ENCODE measurements at regions not wholly inside any gene's neighbourhood (a gene's known extent, or its start where the extent isn't known, plus 50 kb on each side); places are given as distances from the start of the nearest gene placed in this dataset.

DNA sequence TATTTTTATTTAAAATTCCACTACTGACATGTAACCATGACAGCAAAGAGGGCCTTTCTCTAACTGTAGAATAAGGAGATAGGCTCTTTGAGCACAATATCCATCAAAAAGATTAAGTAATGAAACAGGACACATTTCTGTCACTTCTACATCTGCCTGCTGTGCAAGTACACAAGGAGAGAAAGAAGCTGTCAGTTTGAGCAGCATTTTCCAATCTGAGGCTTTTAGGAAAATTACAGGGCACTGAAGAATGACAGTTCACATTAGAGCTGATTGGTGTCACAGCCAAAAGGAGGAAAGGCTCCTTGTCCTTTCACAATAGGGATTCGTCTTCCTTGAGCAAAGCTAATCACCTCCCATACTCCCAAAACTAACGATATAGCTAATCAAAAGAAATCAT is 158.8 kb upstream of the TAC1 start:
- Histone ChIP-seq H3K27me3 (ENCODE audit: control insufficient read depth in 2 of 2, insufficient read depth in 2 of 2, low read length in 2 of 2) (no peaks in the 10 kb centered on the region), H3K9ac (ENCODE audit: low read depth in 1 of 2, low read length in 2 of 2) (no peak overlapping the region), H3K9me3 (ENCODE audit: control insufficient read depth in 2 of 2, low read length in 2 of 2) (no peaks in the 10 kb centered on the region), H3K4me3 (ENCODE audit: low read length in 2 of 2) (no peak overlapping the region), H3K27ac (ENCODE audit: low read depth in 2 of 2, low read length in 2 of 2) (no peak overlapping the region), H3K4me1 (ENCODE audit: control insufficient read depth in 2 of 2, insufficient read depth in 2 of 2, low read length in 2 of 2) (no peaks in the 10 kb centered on the region), H3K36me3 (ENCODE audit: control insufficient read depth in 2 of 2, insufficient read depth in 2 of 2, low read length in 2 of 2) (no peaks in the 10 kb centered on the region)

DNA sequence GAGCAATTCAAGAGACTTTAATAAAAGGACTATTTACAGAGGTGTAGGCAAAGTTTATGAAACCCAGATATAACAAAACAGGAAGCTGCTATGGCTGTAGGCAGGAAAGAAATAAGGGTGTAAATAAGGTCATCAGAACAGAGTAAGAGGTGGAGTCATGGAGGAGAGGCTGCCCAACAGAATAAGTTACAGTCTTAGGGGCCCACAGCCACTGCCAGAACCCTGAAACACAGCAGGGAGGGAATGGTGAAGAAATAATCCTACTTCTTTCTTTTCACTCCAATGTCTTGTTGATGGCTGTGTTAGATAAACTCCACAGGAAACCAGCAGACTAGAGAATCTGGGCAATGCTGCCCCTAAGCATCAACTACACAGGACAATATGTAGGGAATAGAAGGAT is 155.8 kb upstream of the TAC1 start:
- H3K9me3 ChIP-seq (ENCODE audit: control insufficient read depth in 2 of 2, low read length in 2 of 2): no peaks in the 10 kb centered on the region
- no peak overlapping the region for H3K4me3 ChIP-seq (ENCODE audit: low read length in 2 of 2)
- no peak overlapping the region for H3K27ac ChIP-seq (ENCODE audit: low read depth in 2 of 2, low read length in 2 of 2)
- no peaks in the 10 kb centered on the region for H3K4me1 ChIP-seq (ENCODE audit: control insufficient read depth in 2 of 2, insufficient read depth in 2 of 2, low read length in 2 of 2)
- H3K27me3 ChIP-seq (ENCODE audit: control insufficient read depth in 2 of 2, insufficient read depth in 2 of 2, low read length in 2 of 2): no peaks in the 10 kb centered on the region
- no peaks in the 10 kb centered on the region for H3K36me3 ChIP-seq (ENCODE audit: control insufficient read depth in 2 of 2, insufficient read depth in 2 of 2, low read length in 2 of 2)
- no peak overlapping the region for H3K9ac ChIP-seq (ENCODE audit: low read depth in 1 of 2, low read length in 2 of 2)

DNA sequence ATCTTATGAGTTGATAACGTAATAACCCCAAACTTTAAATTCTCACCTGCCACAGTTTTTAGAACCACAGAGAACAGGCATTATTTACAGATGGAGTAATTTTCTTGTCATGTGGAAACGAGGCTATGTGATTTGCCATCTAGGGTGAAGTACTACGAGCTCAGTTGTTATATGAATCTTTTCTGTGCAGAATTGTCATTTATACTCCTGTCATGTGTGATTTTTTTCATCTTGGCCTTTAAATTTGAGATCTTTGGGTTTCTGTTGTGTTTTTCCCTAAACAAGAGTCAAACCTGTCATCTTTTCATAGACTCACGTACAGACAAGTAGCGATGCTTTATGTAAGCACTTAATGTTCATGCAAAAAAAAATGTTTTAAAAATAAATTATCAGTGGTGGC is 153.7 kb upstream of the TAC1 start:
- Histone ChIP-seq H3K4me1 (ENCODE audit: control insufficient read depth in 2 of 2, insufficient read depth in 2 of 2, low read length in 2 of 2) (no peaks in the 10 kb centered on the region), H3K9ac (ENCODE audit: low read depth in 1 of 2, low read length in 2 of 2) (no peak overlapping the region), H3K9me3 (ENCODE audit: control insufficient read depth in 2 of 2, low read length in 2 of 2) (no peaks in the 10 kb centered on the region), H3K27me3 (ENCODE audit: control insufficient read depth in 2 of 2, insufficient read depth in 2 of 2, low read length in 2 of 2) (no peaks in the 10 kb centered on the region), H3K36me3 (ENCODE audit: control insufficient read depth in 2 of 2, insufficient read depth in 2 of 2, low read length in 2 of 2) (no peaks in the 10 kb centered on the region), H3K27ac (ENCODE audit: low read depth in 2 of 2, low read length in 2 of 2) (no peak overlapping the region), H3K4me3 (ENCODE audit: low read length in 2 of 2) (no peak overlapping the region)

DNA sequence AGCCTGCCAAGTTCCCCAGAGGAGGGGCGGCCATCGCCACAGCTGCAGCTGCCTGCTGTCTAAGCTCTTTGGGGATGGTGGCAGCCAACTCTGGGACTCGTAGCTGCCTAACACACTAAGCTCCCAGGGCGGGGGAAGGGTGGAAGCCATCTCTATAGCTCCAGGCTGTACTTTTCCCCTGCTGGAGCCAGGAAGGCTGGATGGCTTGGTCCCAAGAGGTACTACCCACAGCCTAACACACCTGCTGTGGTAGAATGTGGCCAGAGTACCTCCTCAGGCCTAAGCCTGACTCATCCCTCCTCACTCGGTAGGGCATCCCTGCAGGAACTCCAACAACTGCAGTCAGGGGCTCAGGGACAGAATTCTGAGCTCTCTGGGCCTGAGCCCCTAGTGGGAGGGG is 151.7 kb upstream of the TAC1 start:
- Histone ChIP-seq H3K4me1 (ENCODE audit: control insufficient read depth in 2 of 2, insufficient read depth in 2 of 2, low read length in 2 of 2) (no peaks in the 10 kb centered on the region), H3K9ac (ENCODE audit: low read depth in 1 of 2, low read length in 2 of 2) (no peak overlapping the region), H3K27ac (ENCODE audit: low read depth in 2 of 2, low read length in 2 of 2) (no peak overlapping the region), H3K36me3 (ENCODE audit: control insufficient read depth in 2 of 2, insufficient read depth in 2 of 2, low read length in 2 of 2) (no peaks in the 10 kb centered on the region), H3K27me3 (ENCODE audit: control insufficient read depth in 2 of 2, insufficient read depth in 2 of 2, low read length in 2 of 2) (no peaks in the 10 kb centered on the region), H3K4me3 (ENCODE audit: low read length in 2 of 2) (no peak overlapping the region), H3K9me3 (ENCODE audit: control insufficient read depth in 2 of 2, low read length in 2 of 2) (no peaks in the 10 kb centered on the region)

DNA sequence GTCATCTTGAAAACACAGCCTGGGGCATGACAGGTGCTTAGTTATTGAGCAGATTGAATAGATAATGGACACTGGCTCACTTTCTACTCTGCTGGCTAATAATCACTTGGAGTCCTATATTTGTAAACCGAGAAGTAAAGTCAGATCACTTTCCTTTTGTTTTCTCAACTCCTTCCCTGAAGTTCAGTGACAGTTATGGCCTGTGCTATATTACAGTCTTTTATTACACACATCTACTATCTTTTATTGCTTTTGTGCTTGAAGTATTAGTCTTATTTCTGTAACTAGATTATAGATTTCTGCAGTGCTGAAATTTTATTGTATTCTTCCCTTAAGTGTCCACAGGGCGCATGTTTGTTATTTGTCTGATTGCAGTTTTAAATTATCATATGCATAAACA is 136.4 kb upstream of the TAC1 start:
- no peaks in the 10 kb centered on the region for H3K4me1 ChIP-seq (ENCODE audit: control insufficient read depth in 2 of 2, insufficient read depth in 2 of 2, low read length in 2 of 2)
- no peak overlapping the region for H3K4me3 ChIP-seq (ENCODE audit: low read length in 2 of 2)
- no peaks in the 10 kb centered on the region for H3K36me3 ChIP-seq (ENCODE audit: control insufficient read depth in 2 of 2, insufficient read depth in 2 of 2, low read length in 2 of 2)
- no peaks in the 10 kb centered on the region for H3K9me3 ChIP-seq (ENCODE audit: control insufficient read depth in 2 of 2, low read length in 2 of 2)
- H3K9ac ChIP-seq (ENCODE audit: low read depth in 1 of 2, low read length in 2 of 2): no peak overlapping the region
- no peak overlapping the region for H3K27ac ChIP-seq (ENCODE audit: low read depth in 2 of 2, low read length in 2 of 2)
- no peaks in the 10 kb centered on the region for H3K27me3 ChIP-seq (ENCODE audit: control insufficient read depth in 2 of 2, insufficient read depth in 2 of 2, low read length in 2 of 2)

DNA sequence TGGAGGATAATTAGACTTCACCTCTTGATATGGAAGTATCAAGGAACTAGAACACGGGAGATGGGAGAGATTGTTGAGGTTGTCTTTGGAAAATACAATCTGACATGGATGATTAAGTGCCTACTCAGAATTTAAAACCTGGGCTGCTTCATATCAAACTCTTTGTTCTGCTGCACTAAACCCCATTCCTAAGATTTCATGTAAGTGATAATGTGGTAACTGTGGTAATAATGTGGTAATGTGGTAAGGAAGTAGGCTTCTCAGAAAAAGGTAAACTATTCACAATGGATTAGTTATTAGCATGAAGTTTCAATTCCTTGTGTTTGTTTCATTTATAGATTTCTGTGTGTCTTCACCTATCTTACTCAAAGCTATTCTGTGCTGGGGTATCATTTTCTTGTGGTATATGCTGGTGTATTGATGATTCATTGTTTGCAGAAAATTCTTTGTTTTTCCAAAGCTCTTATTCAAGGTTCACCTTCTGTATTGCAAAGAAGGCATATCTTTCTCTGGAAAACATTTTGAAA is 129.9 kb upstream of the TAC1 start:
- Histone ChIP-seq H3K36me3 (ENCODE audit: control insufficient read depth in 2 of 2, insufficient read depth in 2 of 2, low read length in 2 of 2) (no peaks in the 10 kb centered on the region), H3K9ac (ENCODE audit: low read depth in 1 of 2, low read length in 2 of 2) (no peak overlapping the region), H3K9me3 (ENCODE audit: control insufficient read depth in 2 of 2, low read length in 2 of 2) (no peaks in the 10 kb centered on the region), H3K27me3 (ENCODE audit: control insufficient read depth in 2 of 2, insufficient read depth in 2 of 2, low read length in 2 of 2) (no peaks in the 10 kb centered on the region), H3K4me1 (ENCODE audit: control insufficient read depth in 2 of 2, insufficient read depth in 2 of 2, low read length in 2 of 2) (no peaks in the 10 kb centered on the region), H3K4me3 (ENCODE audit: low read length in 2 of 2) (no peak overlapping the region), H3K27ac (ENCODE audit: low read depth in 2 of 2, low read length in 2 of 2) (no peak overlapping the region)

DNA sequence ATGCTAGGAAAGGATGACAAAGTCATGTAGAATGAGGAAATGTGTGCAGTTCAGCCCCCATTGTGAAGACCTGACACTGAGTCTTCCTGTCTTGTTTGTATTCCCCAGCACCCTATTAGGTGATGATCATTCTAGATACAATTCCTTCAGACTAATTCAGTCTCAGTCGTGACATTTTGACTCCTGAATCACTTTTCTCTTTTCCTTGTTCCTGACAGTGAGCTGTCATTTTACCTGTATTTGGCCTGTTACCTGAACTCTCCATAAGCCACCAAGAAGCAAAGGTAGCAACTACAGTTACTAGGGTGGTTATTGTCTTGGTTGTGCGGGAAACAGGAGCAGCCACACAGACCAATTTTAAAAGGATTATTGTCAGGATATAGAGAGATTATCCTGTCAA is 111.4 kb upstream of the TAC1 start:
- Histone ChIP-seq H3K27ac (ENCODE audit: low read depth in 2 of 2, low read length in 2 of 2) (no peak overlapping the region), H3K36me3 (ENCODE audit: control insufficient read depth in 2 of 2, insufficient read depth in 2 of 2, low read length in 2 of 2) (no peaks in the 10 kb centered on the region), H3K4me1 (ENCODE audit: control insufficient read depth in 2 of 2, insufficient read depth in 2 of 2, low read length in 2 of 2) (no peaks in the 10 kb centered on the region), H3K27me3 (ENCODE audit: control insufficient read depth in 2 of 2, insufficient read depth in 2 of 2, low read length in 2 of 2) (no peaks in the 10 kb centered on the region), H3K9ac (ENCODE audit: low read depth in 1 of 2, low read length in 2 of 2) (no peak overlapping the region), H3K4me3 (ENCODE audit: low read length in 2 of 2) (no peak overlapping the region), H3K9me3 (ENCODE audit: control insufficient read depth in 2 of 2, low read length in 2 of 2) (no peaks in the 10 kb centered on the region)

DNA sequence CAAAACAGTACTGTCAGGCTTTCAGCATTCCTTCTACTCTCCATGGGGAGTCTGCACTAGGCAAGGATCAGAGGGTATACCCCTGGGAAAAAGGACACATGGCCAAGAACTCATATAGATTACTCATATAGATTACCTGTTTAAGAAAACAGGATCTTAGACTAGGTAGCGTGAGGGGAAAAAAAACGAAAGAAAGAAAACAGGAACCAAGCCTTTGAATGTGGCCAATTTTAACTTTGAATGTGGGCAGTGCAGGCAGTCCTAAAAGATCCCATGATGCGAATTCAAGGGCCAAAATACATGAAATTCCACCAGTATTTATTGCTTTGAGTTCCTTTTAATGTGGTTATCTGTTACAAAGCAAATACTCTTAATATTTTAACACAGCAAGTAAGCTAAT is 108.6 kb upstream of the TAC1 start:
- Histone ChIP-seq H3K36me3 (ENCODE audit: control insufficient read depth in 2 of 2, insufficient read depth in 2 of 2, low read length in 2 of 2) (no peaks in the 10 kb centered on the region), H3K4me3 (ENCODE audit: low read length in 2 of 2) (no peak overlapping the region), H3K27me3 (ENCODE audit: control insufficient read depth in 2 of 2, insufficient read depth in 2 of 2, low read length in 2 of 2) (no peaks in the 10 kb centered on the region), H3K9me3 (ENCODE audit: control insufficient read depth in 2 of 2, low read length in 2 of 2) (no peaks in the 10 kb centered on the region), H3K9ac (ENCODE audit: low read depth in 1 of 2, low read length in 2 of 2) (no peak overlapping the region), H3K27ac (ENCODE audit: low read depth in 2 of 2, low read length in 2 of 2) (no peak overlapping the region), H3K4me1 (ENCODE audit: control insufficient read depth in 2 of 2, insufficient read depth in 2 of 2, low read length in 2 of 2) (no peaks in the 10 kb centered on the region)

DNA sequence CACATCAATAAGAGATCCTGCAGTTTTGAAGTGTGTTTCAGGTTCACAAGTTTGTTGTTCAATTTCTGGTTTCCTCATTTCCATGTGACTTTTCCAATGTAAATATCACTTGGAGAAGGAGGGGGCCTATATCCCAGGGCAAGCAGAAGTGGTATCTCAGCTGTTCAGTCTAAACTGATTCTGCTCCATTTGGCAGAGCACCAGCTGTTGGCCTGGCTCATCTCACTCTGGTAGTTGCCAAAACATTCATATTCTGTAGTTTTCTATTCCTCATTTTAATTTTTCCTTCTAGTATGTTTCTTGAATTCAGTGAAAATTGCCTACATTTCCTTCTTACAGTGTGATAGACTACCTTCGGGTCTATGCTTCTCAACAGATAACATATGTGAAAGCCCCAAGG is 101.8 kb upstream of the TAC1 start:
- Histone ChIP-seq H3K9me3 (ENCODE audit: control insufficient read depth in 2 of 2, low read length in 2 of 2) (no peaks in the 10 kb centered on the region), H3K4me1 (ENCODE audit: control insufficient read depth in 2 of 2, insufficient read depth in 2 of 2, low read length in 2 of 2) (no peaks in the 10 kb centered on the region), H3K36me3 (ENCODE audit: control insufficient read depth in 2 of 2, insufficient read depth in 2 of 2, low read length in 2 of 2) (no peaks in the 10 kb centered on the region), H3K9ac (ENCODE audit: low read depth in 1 of 2, low read length in 2 of 2) (no peak overlapping the region), H3K27me3 (ENCODE audit: control insufficient read depth in 2 of 2, insufficient read depth in 2 of 2, low read length in 2 of 2) (no peaks in the 10 kb centered on the region), H3K27ac (ENCODE audit: low read depth in 2 of 2, low read length in 2 of 2) (no peak overlapping the region), H3K4me3 (ENCODE audit: low read length in 2 of 2) (no peak overlapping the region)

DNA sequence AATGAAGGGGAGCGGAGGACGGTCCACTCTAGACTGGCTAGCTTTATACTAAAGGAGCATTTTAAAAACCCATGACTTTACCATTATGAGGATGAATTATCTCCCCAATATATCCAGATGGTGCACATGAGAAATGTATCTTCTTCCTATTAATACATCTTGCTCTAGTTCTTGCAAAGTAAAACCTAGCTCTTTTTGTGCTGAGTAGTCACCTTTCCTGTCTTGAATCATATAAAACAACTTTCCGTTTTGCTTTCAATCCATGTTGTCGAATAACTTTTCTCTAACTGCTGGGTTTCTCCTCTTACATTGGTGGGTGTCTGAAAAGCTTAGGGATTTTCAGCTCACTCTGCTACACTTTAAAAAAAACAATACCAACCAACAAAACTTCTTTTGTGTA is 96.3 kb upstream of the TAC1 start:
- Histone ChIP-seq H3K27ac (ENCODE audit: low read depth in 2 of 2, low read length in 2 of 2) (no peak overlapping the region), H3K4me3 (ENCODE audit: low read length in 2 of 2) (no peak overlapping the region), H3K9ac (ENCODE audit: low read depth in 1 of 2, low read length in 2 of 2) (no peak overlapping the region), H3K4me1 (ENCODE audit: control insufficient read depth in 2 of 2, insufficient read depth in 2 of 2, low read length in 2 of 2) (no peaks in the 10 kb centered on the region), H3K36me3 (ENCODE audit: control insufficient read depth in 2 of 2, insufficient read depth in 2 of 2, low read length in 2 of 2) (no peaks in the 10 kb centered on the region), H3K27me3 (ENCODE audit: control insufficient read depth in 2 of 2, insufficient read depth in 2 of 2, low read length in 2 of 2) (no peaks in the 10 kb centered on the region), H3K9me3 (ENCODE audit: control insufficient read depth in 2 of 2, low read length in 2 of 2) (no peaks in the 10 kb centered on the region)

DNA sequence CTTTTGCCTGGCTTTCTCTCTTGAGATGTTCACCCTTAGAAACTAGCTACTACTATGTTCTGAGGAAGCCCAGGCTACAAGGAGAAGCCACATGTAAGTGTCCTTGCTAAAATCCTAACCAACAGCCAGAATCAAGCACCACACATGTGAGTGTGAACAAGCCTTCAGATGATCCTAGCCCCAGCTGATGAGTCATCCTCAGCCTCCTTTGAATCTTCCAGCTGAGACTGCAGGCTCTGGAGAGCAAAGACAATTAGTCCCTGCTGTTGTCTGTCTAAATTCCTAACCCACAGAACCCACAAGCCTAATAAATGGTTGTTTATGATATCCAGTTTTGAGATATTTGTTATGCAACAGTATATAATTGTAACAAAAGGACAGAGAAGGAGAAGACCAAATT is 92.8 kb upstream of the TAC1 start:
- H3K9ac ChIP-seq (ENCODE audit: low read depth in 1 of 2, low read length in 2 of 2): no peak overlapping the region
- H3K36me3 ChIP-seq (ENCODE audit: control insufficient read depth in 2 of 2, insufficient read depth in 2 of 2, low read length in 2 of 2): no peaks in the 10 kb centered on the region
- H3K4me1 ChIP-seq (ENCODE audit: control insufficient read depth in 2 of 2, insufficient read depth in 2 of 2, low read length in 2 of 2): no peaks in the 10 kb centered on the region
- no peaks in the 10 kb centered on the region for H3K27me3 ChIP-seq (ENCODE audit: control insufficient read depth in 2 of 2, insufficient read depth in 2 of 2, low read length in 2 of 2)
- no peak overlapping the region for H3K27ac ChIP-seq (ENCODE audit: low read depth in 2 of 2, low read length in 2 of 2)
- no peak overlapping the region for H3K4me3 ChIP-seq (ENCODE audit: low read length in 2 of 2)
- no peaks in the 10 kb centered on the region for H3K9me3 ChIP-seq (ENCODE audit: control insufficient read depth in 2 of 2, low read length in 2 of 2)

Measured in mucosa of rectum (tissue), 2 donors.